Endothelial cell of umbilical vein (primary cell): ENCODE measurements at regions not wholly inside any gene's neighbourhood (a gene's known extent, or its start where the extent isn't known, plus 50 kb on each side); places are given as distances from the start of the nearest gene placed in this dataset.
"Not testable (repeated sequence)": the region's sequence is repeated elsewhere in the genome, so short reads cannot be mapped to it uniquely, and the experiment has no call there.

Source experiments
- BruUV-seq: library from RNA; stranded (reverse); fragments of 400-500 nt; replicated peaks from 2 replicates; lab custom pipeline; 2021; lab: Mats Ljungman, UMichigan
- CTCF ChIA-PET: fragments of 300-600, 350-600 bp; sonication (Branson Sonifier 250); formaldehyde crosslinking; loops from one replicate; lab custom pipeline; 2021; ENCODE audit warnings: antibody characterized with exemption, inconsistent platforms; lab: Charles Lee
- POLR2A ChIA-PET: fragments of 300-600, 350-600 bp; sonication (Branson Sonifier 250); formaldehyde crosslinking; loops from one replicate; lab custom pipeline; 2021; ENCODE audit warnings: antibody characterized with exemption, inconsistent platforms; lab: Charles Lee
- DNase-seq: peaks from one replicate; pipeline ENCODE4 v3.0.0-alpha.2; 2011; ENCODE audit warnings: low read depth, low spot score
- FAIRE-seq: peaks from 2 replicates; lab custom pipeline; 2011; peaks lifted over from hg19 to GRCh38; lab: Jason Lieb, UNC
- H2AFZ ChIP-seq: 2 replicates; pipeline ENCODE4 v1.6.0; 2012; ENCODE audit warnings: low read depth, low read length, control low read depth, inconsistent platforms
- H3K27ac ChIP-seq: 2 replicates; pipeline ENCODE4 v1.5.1; 2011; ENCODE audit warnings: low read depth, mild to moderate bottlenecking, control low read depth, low read length, moderate library complexity; ENCODE audit not compliant: insufficient read depth
- H3K27me3 ChIP-seq, 2 experiments: 2 replicates each; pipeline versions ENCODE4 v1.6.0 to v1.6.1; 2011; ENCODE audit warnings: low read length in 2 of 2, mixed read lengths in 1 of 2; ENCODE audit not compliant: control insufficient read depth in 2 of 2, insufficient read depth in 2 of 2
- H3K36me3 ChIP-seq, 2 experiments: 2 replicates in 1 of 2; 3 replicates in 1 of 2; pipeline ENCODE4 v1.5.1; 2011; ENCODE audit warnings: low read length in 2 of 2, mild to moderate bottlenecking in 1 of 2, moderate library complexity in 1 of 2; ENCODE audit not compliant: control insufficient read depth in 2 of 2, insufficient read depth in 2 of 2; ENCODE audit errors: extremely low read depth in 1 of 2
- H3K4me1 ChIP-seq: 3 replicates; pipeline ENCODE4 v1.5.1; 2011; ENCODE audit warnings: mild to moderate bottlenecking, low read length; ENCODE audit not compliant: control insufficient read depth, insufficient read depth; ENCODE audit errors: extremely low read depth
- H3K4me2 ChIP-seq: 2 replicates; pipeline ENCODE4 v1.6.1; 2011; ENCODE audit warnings: low read length, control low read depth, mixed read lengths; ENCODE audit not compliant: insufficient read depth
- H3K4me3 ChIP-seq, 3 experiments: fragments of 200-600 bp in 1 of 3; sonication (generic), shearing (Covaris generic) in 1 of 3; replicated peaks in 1 of 3; 2 replicates each; pipeline ENCODE4 v1.5.1; 2011 to 2016; ENCODE audit warnings: control low read depth in 3 of 3, low read length in 3 of 3, mild to moderate bottlenecking in 2 of 3, inconsistent platforms in 1 of 3, low read depth in 1 of 3, moderate library complexity in 1 of 3; ENCODE audit not compliant: insufficient read depth in 1 of 3
- H3K79me2 ChIP-seq: 2 replicates; pipeline ENCODE4 v1.6.0; 2012; ENCODE audit warnings: low read length, inconsistent platforms; ENCODE audit not compliant: control insufficient read depth, insufficient read depth
- H3K9ac ChIP-seq: replicated peaks from 2 replicates; pipeline ENCODE3; 2011; ENCODE audit warnings: low read length, control low read depth; ENCODE audit not compliant: insufficient read depth; ENCODE audit errors: extremely low read depth
- H3K9me1 ChIP-seq: replicated peaks from 3 replicates; pipeline ENCODE4 v1.6.0; 2011; ENCODE audit warnings: mild to moderate bottlenecking, low read length; ENCODE audit not compliant: control insufficient read depth, insufficient read depth; ENCODE audit errors: extremely low read depth
- H3K9me3 ChIP-seq: replicated peaks from 2 replicates; pipeline ENCODE4 v1.5.1; 2012; ENCODE audit warnings: low read length, inconsistent platforms; ENCODE audit not compliant: control insufficient read depth, insufficient read depth
- H4K20me1 ChIP-seq: replicated peaks from 2 replicates; pipeline ENCODE3; 2011; ENCODE audit warnings: mild to moderate bottlenecking, low read length; ENCODE audit not compliant: control insufficient read depth, insufficient read depth; ENCODE audit errors: extremely low read depth
- EZH2 ChIP-seq: IDR thresholded peaks from 2 replicates; pipeline ENCODE4 v1.6.1; 2012; ENCODE audit warnings: borderline replicate concordance, low read depth, mild to moderate bottlenecking, moderate library complexity, low read length, inconsistent platforms; ENCODE audit not compliant: severe bottlenecking
- FOS ChIP-seq: IDR thresholded peaks from 2 replicates; pipeline ENCODE4 v1.6.1; 2011; ENCODE audit warnings: mild to moderate bottlenecking, low read length, moderate library complexity, borderline replicate concordance; ENCODE audit not compliant: insufficient read depth
- JUN ChIP-seq: IDR thresholded peaks from 2 replicates; pipeline ENCODE4 v1.6.1; 2011; ENCODE audit warnings: borderline replicate concordance, low read depth; ENCODE audit not compliant: insufficient read length, insufficient read depth
- MYC ChIP-seq: IDR thresholded peaks from one replicate; pipeline ENCODE4 v1.6.1; 2011; ENCODE audit warnings: mild to moderate bottlenecking, low read depth, low read length
- POLR2A ChIP-seq: IDR thresholded peaks from 2 replicates; pipeline ENCODE4 v1.6.1; 2012; ENCODE audit warnings: low read depth, mild to moderate bottlenecking, control low read depth, low read length
- POLR2AphosphoS5 ChIP-seq: IDR thresholded peaks from 2 replicates; pipeline ENCODE4 v1.6.1; 2012; ENCODE audit warnings: low read depth, mild to moderate bottlenecking, control low read depth, low read length, moderate library complexity; ENCODE audit not compliant: insufficient read depth
- dilution Hi-C: fragments of 300-500 bp; cut with MboI; formaldehyde crosslinking; loops from one replicate; pipeline ENCODE4 v1.15.0; 2019; ENCODE audit warnings: low sequenced_read_pairs; ENCODE audit not compliant: extremely low pct_ligation_motif_present
- intact Hi-C: fragments of 100-400 bp; cut with micrococcal nuclease; formaldehyde crosslinking; loops from one replicate; pipeline ENCODE4 v1.10.0; 2022
- TF ChIP-seq, protein P1 (sequence below), 2 donors: IDR thresholded peaks; 1 replicate in 1 of 2; 2 replicates in 1 of 2; pipeline ENCODE4 v1.5.1; 2011; ENCODE audit warnings: low read length in 2 of 2, mild to moderate bottlenecking in 2 of 2, moderate library complexity in 2 of 2, control low read depth in 1 of 2, inconsistent platforms in 1 of 2, low read depth in 1 of 2; ENCODE audit not compliant: insufficient read depth in 1 of 2; ENCODE audit errors: extremely low read depth in 1 of 2
- TF ChIP-seq, protein P2 (sequence below): IDR thresholded peaks from 2 replicates; pipeline ENCODE4 v1.6.1; 2011; ENCODE audit not compliant: insufficient read depth, insufficient read length

- H4K20me1 ChIP-seq: no peaks in the 10 kb centered on the region
- no peaks in the 10 kb centered on the region for H3K9me1 ChIP-seq
- H2AFZ ChIP-seq: no peak overlapping the region
- dilution Hi-C loops: no loop called here
- no peak overlapping the region for H3K9ac ChIP-seq
- TF ChIP-seq MYC (no peak), POLR2AphosphoS5 (no peak), EZH2 (no peak), POLR2A (no peak), JUN (no peak), FOS (no peak)
- TF ChIP-seq, protein P1, sequence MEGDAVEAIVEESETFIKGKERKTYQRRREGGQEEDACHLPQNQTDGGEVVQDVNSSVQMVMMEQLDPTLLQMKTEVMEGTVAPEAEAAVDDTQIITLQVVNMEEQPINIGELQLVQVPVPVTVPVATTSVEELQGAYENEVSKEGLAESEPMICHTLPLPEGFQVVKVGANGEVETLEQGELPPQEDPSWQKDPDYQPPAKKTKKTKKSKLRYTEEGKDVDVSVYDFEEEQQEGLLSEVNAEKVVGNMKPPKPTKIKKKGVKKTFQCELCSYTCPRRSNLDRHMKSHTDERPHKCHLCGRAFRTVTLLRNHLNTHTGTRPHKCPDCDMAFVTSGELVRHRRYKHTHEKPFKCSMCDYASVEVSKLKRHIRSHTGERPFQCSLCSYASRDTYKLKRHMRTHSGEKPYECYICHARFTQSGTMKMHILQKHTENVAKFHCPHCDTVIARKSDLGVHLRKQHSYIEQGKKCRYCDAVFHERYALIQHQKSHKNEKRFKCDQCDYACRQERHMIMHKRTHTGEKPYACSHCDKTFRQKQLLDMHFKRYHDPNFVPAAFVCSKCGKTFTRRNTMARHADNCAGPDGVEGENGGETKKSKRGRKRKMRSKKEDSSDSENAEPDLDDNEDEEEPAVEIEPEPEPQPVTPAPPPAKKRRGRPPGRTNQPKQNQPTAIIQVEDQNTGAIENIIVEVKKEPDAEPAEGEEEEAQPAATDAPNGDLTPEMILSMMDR (IDR thresholded peaks at IDR 0.05; ENCODE audit: extremely low read depth in 1 of 2, insufficient read depth in 1 of 2, low read depth in 1 of 2, low read length in 2 of 2): no peak
- TF ChIP-seq, protein P2, sequence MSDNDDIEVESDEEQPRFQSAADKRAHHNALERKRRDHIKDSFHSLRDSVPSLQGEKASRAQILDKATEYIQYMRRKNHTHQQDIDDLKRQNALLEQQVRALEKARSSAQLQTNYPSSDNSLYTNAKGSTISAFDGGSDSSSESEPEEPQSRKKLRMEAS: no peak
- no peaks in the 10 kb centered on the region for H3K27me3 ChIP-seq
- no peaks in the 10 kb centered on the region for H3K79me2 ChIP-seq
- FAIRE-seq (peak; percentile 8), DNase-seq (peak; percentile 5)
- CTCF ChIA-PET: no interaction called here
- H3K4me3 ChIP-seq: no peak overlapping the region
- POLR2A ChIA-PET: no interaction called here
- BruUV-seq: no TSS peak
- H3K4me2 ChIP-seq: no peak overlapping the region
- no peaks in the 10 kb centered on the region for H3K36me3 ChIP-seq
- H3K4me1 ChIP-seq: peaks cover 8% of the 10 kb centered on the region
- no peak overlapping the region for H3K27ac ChIP-seq
- intact Hi-C loops: no loop called here
- no peaks in the 10 kb centered on the region for H3K9me3 ChIP-seq
Observed at GRCh38 chr20:47980336-47981177, 195.3 kb upstream of the SULF2 start.

GRCh38 chr20:47979361-47980095 lies 194.2 kb upstream of the SULF2 start:
- dilution Hi-C loops, H3K4me3 ChIP-seq, H3K4me1 ChIP-seq, POLR2A ChIA-PET, H3K79me2 ChIP-seq, H3K36me3 ChIP-seq, DNase-seq, H3K4me2 ChIP-seq, H3K27me3 ChIP-seq, H3K27ac ChIP-seq, H3K9ac ChIP-seq, BruUV-seq, H3K9me3 ChIP-seq, CTCF ChIA-PET, H4K20me1 ChIP-seq, H2AFZ ChIP-seq, H3K9me1 ChIP-seq: not testable (repeated sequence)
- intact Hi-C loops: loop anchor here (10.0 kb wide), 1 partner anchor 185 kb away; no protein-coding TSS in a partner anchor
- peak; percentile 55 for FAIRE-seq
